Transverse colon (tissue), 4 donors: ENCODE measurements at regions not wholly inside any gene's neighbourhood (a gene's known extent, or its start where the extent isn't known, plus 50 kb on each side); places are given as distances from the start of the nearest gene placed in this dataset.

ENCODE experiments used
- CTCF ChIP-seq, 5 experiments: fragments of 200-600 bp in 3 of 5; fragments of 450-650 bp in 2 of 5; sonication (generic) in 3 of 5; IDR thresholded peaks; 1 replicate in 2 of 5; 2 replicates in 3 of 5; pipeline ENCODE4 v1.5.1; 2016 to 2017; ENCODE audit warnings: antibody characterized with exemption in 5 of 5, inconsistent platforms in 3 of 5, mild to moderate bottlenecking in 2 of 5, moderate library complexity in 1 of 5
- EP300 ChIP-seq: sonication (generic); formaldehyde crosslinking; IDR thresholded peaks from one replicate; pipeline ENCODE4 v1.6.1; 2017; ENCODE audit warnings: antibody characterized with exemption, low read depth
- POLR2A ChIP-seq: fragments of 450-650 bp; IDR thresholded peaks from one replicate; pipeline ENCODE4 v1.6.1; 2016; ENCODE audit warnings: antibody characterized with exemption, mild to moderate bottlenecking, moderate library complexity
- POLR2AphosphoS5 ChIP-seq, 3 donors: sonication (generic); formaldehyde crosslinking; IDR thresholded peaks; one replicate each; pipeline ENCODE4 v1.6.1; 2016; ENCODE audit warnings: antibody characterized with exemption in 3 of 3

GRCh38 chr17:70661342-70662222 is 492.2 kb downstream of the KCNJ2 start:
- TF ChIP-seq EP300 (no peak), CTCF (IDR thresholded peaks at IDR 0.05) (no peak), POLR2AphosphoS5 (IDR thresholded peaks at IDR 0.05) (no peak), POLR2A (no peak)
